Skin of body (tissue), 1 donor: ENCODE measurements at regions not wholly inside any gene's neighbourhood (a gene's known extent, or its start where the extent isn't known, plus 50 kb on each side); places are given as distances from the start of the nearest gene placed in this dataset.
A peak's percentile ranks its signal among the peaks of the same experiment; 100 is the strongest.
"Not testable (repeated sequence)": the region's sequence is repeated elsewhere in the genome, so short reads cannot be mapped to it uniquely, and the experiment has no call there.

Source experiments
- DNase-seq: peaks from one replicate; lab custom pipeline; 2025; lab: John Stamatoyannopoulos, UW

DNA sequence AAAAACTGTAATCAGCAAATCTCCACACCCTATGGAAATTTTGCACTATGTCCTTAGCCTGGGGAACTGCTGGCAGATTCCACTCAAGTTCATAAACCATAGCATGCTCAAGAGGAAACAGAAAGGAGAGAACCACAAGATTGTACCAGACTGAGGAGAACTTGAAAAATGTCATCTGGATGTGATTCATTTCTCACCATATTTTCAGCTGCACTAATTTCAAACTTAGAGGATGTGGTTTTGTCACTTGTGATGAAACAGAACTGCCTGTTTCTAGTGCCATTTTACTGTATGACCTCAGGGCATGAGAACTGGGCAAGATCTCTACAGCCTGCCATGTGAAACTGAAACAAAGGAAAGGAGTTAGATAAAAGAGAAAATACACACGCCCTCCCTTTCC is 1493.1 kb upstream of the FLRT2 start:
- peak; percentile 46 for DNase-seq

DNA sequence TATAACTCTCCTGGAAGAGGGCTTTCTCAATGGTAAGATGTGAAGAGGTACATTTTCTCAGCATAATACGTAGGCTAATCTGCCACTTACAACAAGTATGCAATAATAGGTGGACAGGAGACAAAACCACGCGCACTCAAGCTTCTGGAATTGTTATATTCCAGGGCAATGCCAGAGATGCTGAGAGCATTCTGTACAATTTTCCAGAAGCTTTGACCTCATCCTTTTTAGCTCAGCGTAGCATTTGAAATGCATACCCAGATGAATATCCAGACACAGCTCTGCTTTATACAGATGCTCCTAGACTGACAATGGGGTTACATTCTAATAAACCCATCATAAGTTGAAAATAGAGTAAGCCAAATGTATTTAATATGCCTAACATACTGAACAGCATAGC is 1492.4 kb upstream of the FLRT2 start:
- DNase-seq, result no peak

DNA sequence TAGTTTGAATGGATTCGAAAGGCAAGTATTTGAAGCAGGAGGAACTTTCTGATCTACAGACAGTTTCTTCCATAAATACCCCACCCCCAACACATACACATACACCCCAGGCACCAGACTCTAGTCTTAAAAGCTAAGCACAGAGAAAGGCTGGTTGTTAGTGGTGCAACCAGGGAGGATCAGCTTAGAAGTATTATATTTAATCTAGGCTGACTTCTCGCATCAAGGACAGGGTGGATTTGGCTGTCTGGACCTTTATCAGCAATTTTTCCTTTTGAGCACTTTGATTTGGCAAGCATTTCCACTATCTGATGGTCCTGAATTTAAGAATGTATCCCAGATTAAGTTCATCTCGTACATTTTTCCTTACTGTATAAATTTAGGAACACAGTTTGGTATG is 1489.8 kb upstream of the FLRT2 start:
- DNase-seq, result no peak

DNA sequence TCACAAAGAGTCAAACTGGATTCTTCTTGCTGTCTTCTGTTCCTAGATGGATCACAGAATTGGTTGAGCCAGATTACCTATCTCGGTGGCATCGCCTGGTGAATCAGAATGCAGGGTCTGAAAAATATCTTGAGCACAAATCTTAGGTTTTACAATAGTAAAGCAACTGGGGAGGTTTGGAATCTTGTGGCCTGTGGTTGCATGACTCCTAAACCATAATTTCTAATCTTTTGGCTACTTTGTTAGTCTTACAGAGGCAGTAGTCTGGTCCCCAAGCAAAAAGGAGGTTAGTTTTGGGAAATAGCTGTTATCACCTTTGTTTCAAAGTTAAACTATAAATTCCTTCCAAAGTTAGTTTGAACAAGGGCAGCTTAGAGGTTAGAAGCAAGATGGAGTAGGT is 1488.5 kb upstream of the FLRT2 start:
- DNase-seq, result no peak

DNA sequence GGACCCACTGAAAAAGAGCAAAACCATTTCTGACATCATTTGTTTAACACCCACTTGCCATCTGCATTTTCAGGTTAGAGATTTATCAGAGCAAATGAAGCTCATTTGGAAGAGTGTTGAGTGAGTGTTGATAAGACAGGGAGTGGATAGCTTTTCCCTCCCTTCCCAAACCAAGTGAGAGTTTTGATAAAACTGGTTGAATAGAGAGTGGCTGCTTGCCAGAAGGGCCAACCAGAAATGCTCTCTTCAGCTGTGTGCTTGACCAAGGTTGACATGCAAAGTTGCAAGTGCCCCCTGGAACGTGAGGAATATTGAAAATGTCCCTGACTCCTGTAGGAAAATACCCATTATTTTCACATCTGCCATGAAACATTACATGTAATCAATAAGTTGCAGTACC is 1487.0 kb upstream of the FLRT2 start:
- no peak for DNase-seq

DNA sequence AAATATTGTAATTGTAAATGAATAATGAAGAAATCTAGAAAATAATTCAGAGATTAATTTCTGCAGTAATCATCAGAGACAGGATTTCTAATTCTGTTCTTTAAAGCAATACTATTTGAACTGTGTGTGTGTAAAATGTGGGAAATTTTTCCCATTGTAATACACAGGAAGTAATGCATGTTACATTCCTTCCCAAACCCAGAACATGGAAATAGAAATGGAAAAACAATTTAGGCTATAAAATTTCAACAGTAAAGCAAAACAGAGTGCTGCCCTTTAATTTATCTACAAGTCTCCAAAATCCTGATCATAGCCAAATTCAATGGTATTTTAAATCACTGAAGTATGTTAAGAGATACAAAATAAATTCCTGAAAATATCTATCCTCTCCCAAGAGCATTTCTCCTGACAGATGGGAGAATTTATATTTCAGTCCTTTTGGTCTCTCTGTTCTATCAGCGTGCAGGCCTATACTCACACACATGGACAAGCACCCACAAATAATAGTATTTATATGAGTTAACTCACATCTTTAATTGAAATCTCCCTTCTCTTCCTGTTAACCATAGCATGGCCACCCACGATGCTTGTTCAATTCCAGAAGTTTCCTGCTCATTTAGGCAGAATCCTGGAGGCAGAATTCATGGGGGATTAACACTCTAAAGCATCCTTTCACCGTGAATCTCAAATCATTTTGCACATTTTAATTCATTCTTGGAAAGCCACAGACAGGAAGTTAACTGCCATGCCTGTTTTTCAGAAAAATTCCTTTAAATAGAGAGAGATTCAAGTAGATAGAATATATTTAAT is 1465.4 kb upstream of the FLRT2 start:
- peak; percentile 73 for DNase-seq

DNA sequence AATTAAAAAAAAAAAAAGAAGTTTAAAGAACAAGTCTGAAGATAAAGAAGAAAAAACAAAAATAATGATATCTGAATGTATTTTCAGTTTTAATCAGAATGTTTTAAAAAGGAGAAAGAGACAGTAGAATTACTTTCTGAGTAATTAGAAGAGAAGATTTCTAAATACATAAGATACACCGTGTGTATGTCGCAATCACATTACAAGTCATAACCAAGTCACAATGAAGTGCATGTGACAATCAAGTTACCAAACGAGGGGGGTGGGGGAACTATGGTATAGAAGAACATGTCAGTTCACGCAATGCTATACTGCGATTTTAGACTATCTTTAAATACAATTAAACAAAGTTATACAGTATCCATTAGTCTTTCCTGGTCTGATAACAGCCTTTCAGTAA is 1464.1 kb upstream of the FLRT2 start:
- no peak for DNase-seq

DNA sequence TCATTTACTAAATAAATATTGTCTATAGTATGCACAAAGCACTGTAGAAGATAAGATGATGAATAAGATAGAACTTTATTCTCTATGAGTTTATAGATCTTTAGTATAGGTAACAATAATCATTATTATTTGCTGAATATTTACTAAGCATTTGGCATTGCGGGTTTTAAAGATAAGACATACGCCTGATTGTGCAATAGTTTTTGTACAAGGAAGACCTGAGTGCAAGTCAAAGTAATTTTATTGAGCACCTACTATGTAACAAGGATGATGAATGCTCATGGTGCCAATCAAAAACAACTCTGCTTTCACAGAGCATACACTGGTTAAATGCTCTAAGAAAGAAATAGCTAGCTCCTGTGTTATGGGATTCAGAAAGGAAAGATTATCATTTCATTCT is 1461.7 kb upstream of the FLRT2 start:
- DNase-seq, result no peak

DNA sequence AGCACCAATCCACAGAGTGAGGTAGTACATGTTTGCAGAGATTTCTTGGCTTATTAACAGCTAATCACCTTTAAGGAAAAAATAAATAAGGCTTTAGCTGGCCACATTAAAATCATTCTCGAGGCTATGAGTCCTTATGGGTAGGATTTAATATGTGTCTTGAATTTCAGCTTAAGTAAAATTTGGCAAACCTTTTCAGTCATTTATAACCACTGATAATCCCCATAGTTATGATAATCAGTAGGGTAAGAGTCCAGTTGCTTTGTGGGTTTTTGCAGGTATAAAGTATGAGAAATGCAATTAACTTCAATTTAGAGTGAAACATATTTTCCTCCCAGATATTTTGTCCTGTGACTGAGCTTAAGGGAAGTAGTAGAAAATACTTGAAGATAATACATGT is 1458.9 kb upstream of the FLRT2 start:
- DNase-seq, result no peak

DNA sequence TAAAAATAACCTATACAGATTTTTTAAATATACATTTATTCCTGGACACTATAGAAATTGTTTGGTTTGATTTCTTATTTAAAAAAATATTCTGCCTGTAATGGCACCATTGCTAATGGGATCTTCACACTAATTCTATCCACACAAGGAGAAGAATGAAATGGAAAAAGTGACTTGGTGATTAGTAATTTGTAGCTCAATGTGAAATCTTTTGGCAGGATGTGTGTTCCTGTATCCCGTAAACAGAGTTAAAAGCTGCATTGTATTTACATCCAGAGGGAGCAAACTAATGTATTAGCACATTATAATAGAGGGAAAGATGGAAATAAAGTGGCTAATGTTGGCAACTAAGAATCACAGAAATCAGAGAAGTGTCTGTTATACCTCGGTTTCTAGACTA is 1455.3 kb upstream of the FLRT2 start:
- peak; percentile 22 for DNase-seq

DNA sequence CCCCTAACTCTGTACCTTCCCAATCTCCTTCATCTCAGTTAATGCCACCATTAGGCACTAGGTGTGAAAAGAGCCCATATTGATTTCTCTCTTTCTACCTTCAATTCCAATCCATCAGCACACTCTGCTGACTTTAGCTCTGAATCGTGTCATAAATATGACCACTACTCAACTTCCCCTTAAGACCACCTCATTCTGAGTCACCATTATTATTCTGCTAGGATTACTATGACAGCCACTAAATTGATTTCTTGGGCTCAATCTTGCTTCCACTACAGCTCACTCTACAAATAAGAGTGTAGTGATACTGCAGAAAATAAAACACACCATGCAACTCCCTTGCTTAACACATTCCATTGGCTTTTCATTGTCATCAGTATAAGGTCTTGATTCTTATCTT is 1449.0 kb upstream of the FLRT2 start:
- no peak for DNase-seq

DNA sequence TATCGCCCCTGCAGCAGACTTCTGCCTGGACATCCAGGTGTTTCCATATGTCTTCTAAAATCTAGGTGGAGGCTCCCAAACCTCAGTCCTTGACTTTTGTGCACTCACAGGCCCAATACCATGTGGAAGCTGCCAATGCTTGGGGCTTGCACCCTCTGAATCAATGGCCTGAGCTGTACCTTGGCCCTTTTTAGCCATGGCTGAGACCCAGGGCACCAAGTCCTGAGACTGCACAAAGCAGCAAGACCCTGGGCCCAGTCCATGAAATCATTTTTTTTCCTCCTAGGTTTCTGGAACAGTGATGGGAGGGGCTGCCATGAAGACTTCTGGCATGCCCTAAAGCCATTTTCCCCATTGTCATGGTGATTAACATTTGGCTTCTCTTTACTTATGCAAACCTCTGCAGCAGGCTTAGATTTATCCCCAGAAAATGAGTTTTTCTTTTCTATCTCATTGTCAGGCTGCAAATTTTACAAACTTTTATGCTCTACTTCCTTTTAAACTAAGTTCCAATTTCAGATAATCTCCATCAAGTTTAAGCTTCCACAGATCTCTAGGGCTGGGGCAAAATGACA is 1445.8 kb upstream of the FLRT2 start:
- no peak for DNase-seq

DNA sequence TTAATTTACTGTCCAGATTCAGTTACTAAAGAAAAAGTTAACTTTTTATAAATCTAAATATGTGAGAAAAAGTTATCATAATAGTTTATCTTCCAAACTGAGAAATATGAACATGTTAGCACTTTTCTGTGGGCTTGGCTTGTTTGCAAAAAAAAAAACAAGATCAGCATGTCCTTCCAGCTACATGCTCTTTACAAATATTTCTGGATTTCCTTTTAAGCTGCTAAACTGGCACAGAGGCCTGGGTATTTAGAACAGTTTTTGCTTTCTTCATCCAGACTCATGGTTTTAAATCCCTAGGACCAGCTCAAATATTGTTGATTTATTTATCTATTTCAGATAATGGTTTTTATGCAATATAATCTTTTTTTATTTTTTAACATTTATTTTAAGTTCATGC is 1444.5 kb upstream of the FLRT2 start:
- DNase-seq, result no peak

DNA sequence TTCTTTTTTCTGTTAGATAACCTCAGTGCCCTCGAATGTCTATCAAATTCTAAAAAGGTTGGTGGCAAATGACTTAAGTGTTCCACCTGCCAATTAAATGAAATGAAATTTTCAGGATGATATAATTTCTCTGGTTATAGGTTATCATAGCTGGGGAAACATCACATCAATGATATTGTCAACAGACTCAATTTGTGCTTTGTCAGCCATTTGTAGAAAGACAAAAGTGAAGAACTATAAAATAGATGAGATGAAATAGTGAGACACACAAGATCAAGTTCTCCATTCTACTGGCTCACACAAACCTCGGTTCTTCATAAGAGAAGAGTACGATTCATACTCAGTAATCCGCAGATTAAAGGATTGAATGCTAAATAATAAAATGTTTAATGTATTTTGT is 1443.2 kb upstream of the FLRT2 start:
- DNase-seq, result no peak

DNA sequence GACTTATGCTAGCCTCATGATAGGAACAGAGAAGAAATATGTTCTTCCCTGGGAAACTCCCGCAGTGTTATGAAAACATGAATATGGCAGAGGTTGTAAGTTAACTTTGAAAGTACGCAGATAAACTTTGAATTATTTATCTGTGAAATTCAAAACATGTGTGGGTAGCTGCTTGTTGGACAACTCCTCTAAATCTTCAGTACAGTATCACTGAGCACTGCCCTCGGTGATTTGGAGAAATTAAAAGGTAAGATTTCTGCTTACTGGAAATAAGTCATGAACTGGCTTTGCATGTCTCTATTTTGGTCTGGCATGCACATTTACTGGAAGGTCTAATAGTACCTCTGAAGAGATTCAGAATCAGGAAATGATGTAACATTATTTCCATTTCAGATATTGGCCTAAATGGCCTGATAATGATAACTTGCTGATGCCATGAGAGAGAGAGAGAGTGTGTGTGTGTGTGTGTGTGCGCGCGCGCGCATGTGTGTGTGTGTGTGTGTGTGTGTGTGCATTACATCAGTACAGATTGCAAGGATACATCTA is 1441.9 kb upstream of the FLRT2 start:
- peak; percentile 90 for DNase-seq

DNA sequence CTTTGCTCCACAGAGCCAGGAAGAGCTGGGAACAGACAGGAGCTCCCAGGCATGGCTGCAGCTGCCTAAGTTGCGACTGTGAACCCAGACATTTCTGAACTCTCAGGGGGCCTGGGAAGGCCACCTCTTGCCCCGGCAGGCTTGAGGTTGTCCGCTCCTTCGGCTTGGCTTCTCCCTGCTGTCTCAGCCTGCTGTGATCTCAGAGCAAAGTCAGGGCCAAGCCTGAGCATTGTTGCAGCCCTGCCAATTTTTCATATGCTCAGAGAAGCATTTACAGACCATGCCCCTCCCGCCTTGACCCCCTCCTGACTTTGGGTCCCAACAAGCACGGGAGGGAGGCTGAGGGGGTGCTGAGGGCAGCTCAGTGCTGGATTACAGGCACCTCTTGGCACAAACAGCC is 1439.1 kb upstream of the FLRT2 start:
- DNase-seq, result no peak

DNA sequence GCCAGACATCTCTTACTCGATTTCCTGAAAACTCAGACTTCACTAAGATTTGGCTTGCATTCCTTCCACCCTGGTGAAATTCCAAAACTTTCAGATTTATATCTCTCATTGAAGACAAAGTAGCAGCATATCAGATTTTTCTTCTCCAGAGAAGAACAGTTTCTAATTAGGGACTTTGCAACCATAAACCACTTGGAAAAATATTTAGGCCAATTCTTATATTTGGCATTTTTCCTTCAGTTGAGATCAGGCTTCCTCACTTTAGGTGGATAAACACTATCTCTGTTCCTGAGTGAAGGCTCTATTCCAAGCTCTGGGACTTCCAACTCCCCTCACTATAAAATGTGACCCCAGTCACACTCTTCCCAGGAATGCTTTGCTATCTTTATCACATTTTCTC is 1434.3 kb upstream of the FLRT2 start:
- DNase-seq, result peak; percentile 81

DNA sequence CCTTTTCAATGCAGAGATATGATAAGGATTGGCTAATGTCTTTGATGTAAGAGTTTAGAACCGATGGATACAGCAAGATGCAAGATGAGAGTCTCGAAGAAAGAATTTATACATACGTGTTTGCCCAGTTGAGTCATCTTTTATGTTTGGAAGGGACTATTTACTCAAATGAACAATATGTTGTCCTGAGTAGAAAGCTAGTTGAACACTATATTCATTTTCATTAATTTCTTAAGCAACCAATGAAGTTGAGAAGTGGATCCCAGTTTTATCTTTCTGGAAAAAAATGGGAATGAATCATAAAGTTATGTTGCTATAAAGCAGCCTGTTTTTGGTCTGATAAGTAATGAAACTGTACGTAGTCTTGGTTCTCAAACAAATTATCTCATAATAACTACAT is 1431.7 kb upstream of the FLRT2 start:
- no peak for DNase-seq

DNA sequence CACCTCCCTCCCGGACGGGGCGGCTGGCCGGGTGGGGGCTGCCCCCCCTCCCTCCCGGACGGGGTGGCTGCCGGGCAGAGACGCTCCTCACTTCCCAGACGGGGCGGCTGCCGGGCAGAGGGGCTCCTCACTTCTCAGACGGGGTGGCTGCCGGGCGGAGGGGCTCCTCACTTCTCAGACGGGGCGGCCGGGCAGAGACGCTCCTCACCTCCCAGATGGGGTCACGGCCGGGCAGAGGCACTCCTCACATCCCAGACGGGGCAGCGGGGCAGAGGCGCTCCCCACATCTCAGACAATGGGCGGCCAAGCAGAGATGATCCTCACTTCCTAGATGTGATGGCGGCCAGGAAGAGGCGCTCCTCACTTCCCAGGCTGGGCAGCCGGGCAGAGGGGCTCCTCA is 1430.4 kb upstream of the FLRT2 start:
- not testable (repeated sequence) for DNase-seq

DNA sequence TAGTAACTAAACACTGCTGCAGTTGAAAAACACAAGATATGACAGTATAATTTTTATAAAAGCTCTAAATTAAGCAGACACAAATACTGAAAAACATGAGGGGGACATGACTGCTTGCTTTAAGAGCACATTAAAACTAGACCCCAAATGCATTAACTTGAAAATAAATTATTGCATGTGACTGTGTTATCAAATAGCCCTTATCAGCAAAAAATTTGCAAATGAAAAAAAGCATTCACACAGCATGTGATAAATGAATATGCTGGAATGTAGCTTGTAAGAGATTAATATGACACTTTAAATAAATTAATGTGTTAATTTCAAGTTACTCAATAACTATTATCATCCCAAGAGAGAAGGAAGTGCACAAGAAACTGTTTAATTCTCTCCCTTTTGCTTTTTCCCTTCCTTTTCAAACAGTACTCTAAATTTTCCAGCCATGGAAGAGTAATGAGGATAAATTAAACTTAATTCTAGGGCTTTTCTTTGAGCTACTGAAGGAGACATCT is 1422.1 kb upstream of the FLRT2 start:
- DNase-seq, result no peak

DNA sequence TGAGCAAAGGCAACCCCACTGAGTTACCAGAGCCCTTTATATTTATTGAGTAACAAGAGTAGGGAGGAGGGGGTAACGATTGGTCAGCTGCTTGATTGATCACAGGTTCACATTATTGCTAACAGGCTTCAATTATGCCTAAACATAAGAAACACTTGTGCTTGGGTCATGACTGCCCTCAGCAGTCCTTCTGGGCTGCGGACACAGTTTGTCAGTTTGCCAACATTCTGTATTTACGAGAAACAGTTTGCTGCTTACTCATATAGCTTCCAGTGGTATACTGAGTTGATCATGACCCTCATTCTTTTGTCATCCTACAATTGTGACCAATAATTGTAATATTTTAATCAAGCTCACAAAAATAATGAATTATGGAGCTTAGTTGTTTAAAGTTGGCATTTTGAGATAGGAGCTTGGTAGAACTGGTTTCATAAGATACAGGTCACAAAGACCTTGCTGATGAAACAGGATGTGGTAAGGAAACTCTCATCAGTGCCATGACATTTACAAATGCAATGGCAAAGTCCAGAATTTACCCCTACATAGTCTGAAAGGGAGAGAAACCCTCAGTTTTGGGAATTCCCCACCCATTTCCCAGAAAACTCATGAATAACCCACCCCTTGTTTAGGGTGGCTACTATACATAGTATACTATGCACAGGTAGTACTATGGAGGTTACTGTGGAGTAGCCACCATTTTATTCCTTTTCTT is 1421.0 kb upstream of the FLRT2 start:
- no peak for DNase-seq

DNA sequence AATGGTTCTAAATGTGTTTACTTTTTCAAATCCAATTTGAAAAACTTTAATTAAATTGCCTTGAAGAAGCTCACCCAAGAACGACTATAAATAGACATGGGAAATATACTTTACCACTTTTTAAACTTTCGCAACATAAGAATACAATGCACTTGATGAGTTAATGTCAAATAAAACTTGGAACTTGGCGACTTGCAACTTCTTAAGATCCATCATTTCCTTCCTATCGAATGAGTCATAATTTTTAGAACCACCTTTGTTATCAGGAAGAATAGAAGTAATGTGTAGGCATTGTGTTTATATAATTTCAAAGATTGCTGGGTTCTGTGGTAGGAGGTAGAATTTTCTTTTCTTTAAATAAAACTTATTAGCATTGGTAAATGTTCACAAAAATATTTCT is 1417.4 kb upstream of the FLRT2 start:
- DNase-seq, result no peak
